ENCODE measurements at regions not wholly inside any gene's neighbourhood (a gene's known extent, or its start where the extent isn't known, plus 50 kb on each side); places are given as distances from the start of the nearest gene placed in this dataset.
"Not testable (repeated sequence)": the region's sequence is repeated elsewhere in the genome, so short reads cannot be mapped to it uniquely, and the experiment has no call there.

DNA sequence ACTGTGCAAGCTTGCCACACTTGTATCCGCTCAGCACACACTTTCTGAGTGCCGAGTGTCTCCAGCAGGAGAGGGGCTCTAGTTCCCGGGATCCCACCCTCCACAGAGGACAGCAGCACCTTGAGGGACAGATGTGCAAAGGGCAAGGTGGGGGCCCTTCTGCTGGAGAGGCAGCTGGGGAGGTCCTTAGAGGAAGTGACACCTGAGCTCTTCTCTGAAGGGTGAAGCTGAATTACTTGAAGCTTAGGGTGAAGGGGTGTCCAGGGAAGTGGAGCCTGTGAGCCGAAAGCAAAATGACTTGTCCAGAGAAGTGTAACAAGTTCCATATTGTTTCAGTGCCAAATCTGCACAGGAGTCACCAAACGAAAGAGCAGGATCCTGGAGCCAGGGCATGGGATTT is 136.3 kb upstream of the DUSP22 start:
- H3K9me3 ChIP-seq (ENCODE audit: control insufficient read depth in 4 of 4, insufficient read depth in 3 of 4, low read length in 3 of 4) = no peaks in the 10 kb centered on the region
- no peak overlapping the region for H3K27ac ChIP-seq (ENCODE audit: low read depth in 1 of 2, low read length in 1 of 2)
- TF ChIP-seq CTCF (IDR thresholded peaks at IDR 0.05; ENCODE audit: control extremely low read depth, extremely low read depth) = no peak
- DNase-seq (no peak), ATAC-seq (ENCODE audit: insufficient read depth, low FRiP score) (no peak)
- 74 to 79% methylated on average over 5 of the region's 5 CpGs for WGBS, 2 donors
- H3K27me3 ChIP-seq (ENCODE audit: control insufficient read depth in 3 of 3, insufficient read depth in 3 of 3, low read length in 2 of 3) = no peaks in the 10 kb centered on the region
- H3K36me3 ChIP-seq (ENCODE audit: control insufficient read depth in 4 of 4, insufficient read depth in 4 of 4, low read length in 4 of 4) = no peaks in the 10 kb centered on the region
- no peaks in the 10 kb centered on the region for H3K4me1 ChIP-seq (ENCODE audit: control insufficient read depth in 5 of 5, insufficient read depth in 5 of 5, low read length in 5 of 5)
- H3K9ac ChIP-seq (ENCODE audit: insufficient read depth in 1 of 2, low read length in 2 of 2) = no peak overlapping the region
- no peak overlapping the region for H3K4me3 ChIP-seq

GRCh38 chr6:156441-157140 is 135.7 kb upstream of the DUSP22 start:
- WGBS, 2 donors = 70 to 77% methylated on average over 4 of the region's 4 CpGs
- H3K27me3 ChIP-seq (ENCODE audit: control insufficient read depth in 3 of 3, insufficient read depth in 3 of 3, low read length in 2 of 3) = not testable (repeated sequence)

GRCh38 chr6:157176-157575 is 135.1 kb upstream of the DUSP22 start:
- H3K9ac ChIP-seq (ENCODE audit: insufficient read depth in 1 of 2, low read length in 2 of 2); H3K36me3 ChIP-seq (ENCODE audit: control insufficient read depth in 4 of 4, insufficient read depth in 4 of 4, low read length in 4 of 4); H3K4me1 ChIP-seq (ENCODE audit: control insufficient read depth in 5 of 5, insufficient read depth in 5 of 5, low read length in 5 of 5); H3K27me3 ChIP-seq (ENCODE audit: control insufficient read depth in 3 of 3, insufficient read depth in 3 of 3, low read length in 2 of 3); H3K9me3 ChIP-seq (ENCODE audit: control insufficient read depth in 4 of 4, insufficient read depth in 3 of 4, low read length in 3 of 4); DNase-seq; ATAC-seq (ENCODE audit: insufficient read depth, low FRiP score); H3K4me3 ChIP-seq; H3K27ac ChIP-seq (ENCODE audit: low read depth in 1 of 2, low read length in 1 of 2): not testable (repeated sequence)
- WGBS, 2 donors = 42% methylated on average over 4 of the region's 4 CpGs

More at GRCh38 chr6:156441-157140, 135.7 kb upstream of the DUSP22 start:
- H3K4me3 ChIP-seq; H3K9me3 ChIP-seq (ENCODE audit: control insufficient read depth in 4 of 4, insufficient read depth in 3 of 4, low read length in 3 of 4); H3K27ac ChIP-seq (ENCODE audit: low read depth in 1 of 2, low read length in 1 of 2); H3K4me1 ChIP-seq (ENCODE audit: control insufficient read depth in 5 of 5, insufficient read depth in 5 of 5, low read length in 5 of 5); ATAC-seq (ENCODE audit: insufficient read depth, low FRiP score); DNase-seq; H3K36me3 ChIP-seq (ENCODE audit: control insufficient read depth in 4 of 4, insufficient read depth in 4 of 4, low read length in 4 of 4); H3K9ac ChIP-seq (ENCODE audit: insufficient read depth in 1 of 2, low read length in 2 of 2): not testable (repeated sequence)

DNA sequence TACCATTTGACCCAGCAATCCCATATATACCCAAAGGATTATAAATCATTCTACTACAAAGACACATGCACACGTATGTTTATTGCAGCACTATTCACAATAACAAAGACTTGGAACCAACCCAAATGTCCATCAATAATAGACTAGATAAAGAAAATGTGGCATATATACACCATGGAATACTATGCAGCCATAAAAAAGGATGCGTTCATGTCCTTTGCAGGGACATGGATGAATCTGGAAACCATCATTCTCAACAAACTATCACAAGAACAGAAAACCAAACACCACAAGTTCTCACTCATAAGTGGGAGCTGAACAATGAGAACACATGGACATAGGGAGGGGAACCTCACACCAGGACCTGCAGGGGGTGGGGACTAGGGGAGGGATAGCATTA is 130.6 kb upstream of the DUSP22 start:
- DNase-seq; ATAC-seq (ENCODE audit: insufficient read depth, low FRiP score); H3K9me3 ChIP-seq (ENCODE audit: control insufficient read depth in 4 of 4, insufficient read depth in 3 of 4, low read length in 3 of 4); H3K4me1 ChIP-seq (ENCODE audit: control insufficient read depth in 5 of 5, insufficient read depth in 5 of 5, low read length in 5 of 5); H3K4me3 ChIP-seq; H3K36me3 ChIP-seq (ENCODE audit: control insufficient read depth in 4 of 4, insufficient read depth in 4 of 4, low read length in 4 of 4); H3K9ac ChIP-seq (ENCODE audit: insufficient read depth in 1 of 2, low read length in 2 of 2); H3K27ac ChIP-seq (ENCODE audit: low read depth in 1 of 2, low read length in 1 of 2); H3K27me3 ChIP-seq (ENCODE audit: control insufficient read depth in 3 of 3, insufficient read depth in 3 of 3, low read length in 2 of 3): not testable (repeated sequence)
- 74% methylated on average over 2 of the region's 2 CpGs for WGBS, 2 donors

DNA sequence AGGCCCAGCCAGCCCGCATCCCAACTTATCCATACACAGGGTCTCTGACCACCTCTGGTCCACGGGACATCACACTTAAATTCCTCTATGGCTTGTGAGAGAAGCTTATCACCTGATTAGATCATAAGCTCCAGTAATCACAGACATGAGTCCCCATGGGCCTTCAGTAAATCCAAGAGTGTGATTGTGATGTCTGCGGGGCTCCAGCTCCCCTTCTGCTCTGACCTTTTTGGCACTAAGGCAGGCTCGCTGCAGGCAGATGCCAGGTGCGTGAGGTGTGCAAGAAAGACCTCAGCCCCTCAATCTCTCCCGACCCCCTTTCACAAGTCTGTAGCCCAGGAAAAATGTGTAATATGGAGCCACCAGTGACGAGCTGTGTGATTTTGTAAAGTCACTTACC is 127.6 kb upstream of the DUSP22 start:
- DNase-seq (no peak), ATAC-seq (ENCODE audit: insufficient read depth, low FRiP score) (no peak)

More for the DNA sequence above, 127.6 kb upstream of the DUSP22 start:
- no peaks in the 10 kb centered on the region for H3K9me3 ChIP-seq (ENCODE audit: control insufficient read depth in 4 of 4, insufficient read depth in 3 of 4, low read length in 3 of 4)
- WGBS, 2 donors = 88 to 90% methylated on average over 7 of the region's 7 CpGs
- no peak overlapping the region for H3K4me3 ChIP-seq
- H3K4me1 ChIP-seq (ENCODE audit: control insufficient read depth in 5 of 5, insufficient read depth in 5 of 5, low read length in 5 of 5) = no peaks in the 10 kb centered on the region
- no peaks in the 10 kb centered on the region for H3K36me3 ChIP-seq (ENCODE audit: control insufficient read depth in 4 of 4, insufficient read depth in 4 of 4, low read length in 4 of 4)
- no peak overlapping the region for H3K27ac ChIP-seq (ENCODE audit: low read depth in 1 of 2, low read length in 1 of 2)
- no peak for TF ChIP-seq CTCF (IDR thresholded peaks at IDR 0.05; ENCODE audit: control extremely low read depth, extremely low read depth)
- H3K27me3 ChIP-seq (ENCODE audit: control insufficient read depth in 3 of 3, insufficient read depth in 3 of 3, low read length in 2 of 3) = no peaks in the 10 kb centered on the region
- H3K9ac ChIP-seq (ENCODE audit: insufficient read depth in 1 of 2, low read length in 2 of 2) = no peak overlapping the region

Data from lung (tissue), 11 donors.